CD4-positive, alpha-beta T cell treated with Interferon alpha-2 for 1 hour (primary cell): ENCODE measurements at regions not wholly inside any gene's neighbourhood (a gene's known extent, or its start where the extent isn't known, plus 50 kb on each side); places are given as distances from the start of the nearest gene placed in this dataset.
"Not testable (repeated sequence)": the region's sequence is repeated elsewhere in the genome, so short reads cannot be mapped to it uniquely, and the experiment has no call there.

Source experiments
- DNase-seq, 2 donors: peaks; one replicate each; pipeline ENCODE4 v3.0.0-alpha.2; 2020 to 2022

DNA sequence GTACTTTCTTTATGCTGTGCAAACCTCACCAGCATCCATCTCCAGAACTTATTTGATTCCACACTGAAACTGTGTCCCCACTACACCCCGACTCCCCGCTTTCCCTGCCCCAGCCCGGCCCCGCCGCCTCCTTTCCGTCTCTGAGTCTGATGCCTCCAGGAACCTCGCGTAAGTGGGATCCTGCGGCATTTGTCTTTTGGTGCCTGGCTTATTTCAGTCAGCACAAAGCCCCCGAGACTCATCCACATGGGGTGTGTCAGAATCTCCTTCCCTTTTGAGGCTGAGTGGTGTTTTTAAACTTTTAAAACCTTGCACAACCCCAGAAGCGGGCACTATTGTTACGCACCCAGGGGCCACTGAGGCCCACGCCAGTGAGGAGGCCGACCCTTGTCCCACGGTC lies 214.4 kb downstream of the BANP start:
- DNase-seq: not testable (repeated sequence)

- not testable (repeated sequence) for DNase-seq
Observed at GRCh38 chr16:88166209-88166773, 215.1 kb downstream of the BANP start.

DNA sequence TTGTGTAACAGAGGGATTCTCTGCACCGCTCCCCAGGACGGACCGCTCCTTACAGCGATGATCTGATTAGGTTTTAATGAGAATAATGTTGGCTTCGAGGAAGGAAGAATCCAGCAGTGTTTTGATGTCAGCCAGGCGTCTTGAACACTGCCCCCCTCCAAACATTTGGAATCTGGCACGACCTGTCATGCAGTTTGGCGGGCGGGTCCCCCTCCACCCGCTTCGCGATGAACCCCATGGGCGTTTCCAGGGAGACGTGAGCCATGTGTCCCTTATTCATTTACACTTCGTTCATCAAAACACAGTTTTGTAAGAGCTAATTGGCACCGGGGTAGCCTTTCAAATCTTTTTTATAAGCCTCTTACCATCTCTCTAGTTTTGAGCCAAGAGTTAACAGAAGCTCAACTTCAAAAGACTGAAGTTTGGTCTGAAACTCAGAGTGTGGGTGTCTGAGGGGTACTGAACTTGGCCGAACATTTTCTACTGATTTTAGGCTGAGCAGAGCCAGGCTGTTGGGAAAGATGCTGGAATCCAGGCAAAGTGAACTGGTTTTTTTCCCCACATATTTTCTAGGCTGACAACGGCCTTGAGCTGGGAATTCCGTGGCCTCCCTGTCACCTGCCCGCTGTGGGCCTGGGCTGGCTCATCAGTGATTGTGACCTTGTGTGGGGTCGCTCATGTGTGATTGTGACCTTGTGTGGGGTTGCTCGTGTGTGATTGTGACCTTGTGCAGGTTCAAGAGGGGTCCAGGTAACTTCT lies 214.8 kb upstream of the ZNF469 start:
- DNase-seq: not testable (repeated sequence)

DNA sequence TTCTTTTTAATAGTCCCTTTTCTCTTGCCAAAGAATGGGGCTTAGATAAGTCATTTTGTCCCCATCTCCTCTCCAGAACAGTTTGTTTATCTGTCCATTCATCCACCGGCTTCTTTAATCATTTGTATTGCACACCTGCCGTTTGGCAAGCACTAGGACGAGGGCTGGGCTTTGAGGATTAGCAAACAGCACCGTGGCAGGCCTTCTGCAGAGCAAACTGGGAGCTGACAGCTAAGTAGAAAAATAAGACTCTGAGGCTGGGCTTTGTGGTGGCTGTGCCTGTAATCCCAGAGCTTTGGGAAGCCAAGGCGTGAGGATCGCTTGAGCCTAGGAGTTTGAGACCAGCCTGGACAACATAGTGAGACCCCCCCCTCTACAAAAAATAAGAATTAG lies 214.2 kb upstream of the ZNF469 start:
- DNase-seq: not testable (repeated sequence)

DNA sequence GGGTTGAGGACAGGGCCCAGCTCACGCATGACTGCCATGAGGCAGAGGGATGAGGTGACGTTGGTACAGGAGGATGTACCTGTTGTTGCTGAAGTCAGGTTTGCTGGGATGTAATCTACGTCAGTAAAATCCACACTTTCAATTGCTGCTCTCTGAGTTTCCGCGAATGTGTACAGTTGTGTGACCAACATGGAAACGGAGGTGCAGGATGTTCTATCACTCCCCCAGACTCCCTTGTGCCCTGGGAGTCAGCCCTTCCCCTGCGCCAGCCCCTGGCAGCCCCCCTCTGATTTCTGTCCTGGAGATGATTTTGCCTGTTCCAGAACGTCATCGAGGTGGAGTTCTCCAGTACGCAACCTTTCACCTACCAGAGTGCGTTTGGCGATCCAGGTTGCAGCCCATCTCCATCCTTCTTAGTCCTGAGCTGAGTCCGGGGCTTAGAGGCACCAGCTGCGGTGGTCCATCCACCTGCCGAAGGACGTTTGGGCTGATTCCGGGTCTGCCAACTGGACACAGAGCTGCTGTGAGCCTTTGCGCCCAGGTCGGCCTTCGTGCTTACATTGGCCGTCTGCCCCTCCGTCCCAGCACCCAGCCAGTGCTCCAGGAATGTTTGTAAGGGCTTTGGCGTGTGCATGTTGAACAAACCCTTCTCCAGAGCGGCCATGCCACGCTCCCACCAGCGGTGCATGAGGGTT lies 213.5 kb upstream of the ZNF469 start:
- not testable (repeated sequence) for DNase-seq

DNA sequence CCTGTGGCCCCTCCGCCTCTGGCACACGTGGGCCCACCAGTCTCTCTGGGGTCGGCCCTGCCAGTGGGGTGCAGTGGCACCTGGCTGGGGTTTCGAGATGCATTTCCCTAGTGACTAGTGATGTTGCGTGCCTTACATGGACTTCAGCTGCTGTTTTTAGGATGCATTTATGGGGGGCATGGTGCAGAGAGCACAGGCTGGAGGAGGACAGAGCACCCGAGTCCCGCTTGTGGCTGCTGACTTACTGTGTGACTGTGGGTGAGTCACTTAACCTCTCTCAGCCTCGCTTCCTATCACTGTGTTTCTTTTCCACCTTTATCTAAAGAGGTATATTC lies 213.0 kb upstream of the ZNF469 start:
- not testable (repeated sequence) for DNase-seq

GRCh38 chr16:88170528-88170991 lies 212.2 kb upstream of the ZNF469 start:
- DNase-seq: peak in 1 of 2 donors; percentile 12

DNA sequence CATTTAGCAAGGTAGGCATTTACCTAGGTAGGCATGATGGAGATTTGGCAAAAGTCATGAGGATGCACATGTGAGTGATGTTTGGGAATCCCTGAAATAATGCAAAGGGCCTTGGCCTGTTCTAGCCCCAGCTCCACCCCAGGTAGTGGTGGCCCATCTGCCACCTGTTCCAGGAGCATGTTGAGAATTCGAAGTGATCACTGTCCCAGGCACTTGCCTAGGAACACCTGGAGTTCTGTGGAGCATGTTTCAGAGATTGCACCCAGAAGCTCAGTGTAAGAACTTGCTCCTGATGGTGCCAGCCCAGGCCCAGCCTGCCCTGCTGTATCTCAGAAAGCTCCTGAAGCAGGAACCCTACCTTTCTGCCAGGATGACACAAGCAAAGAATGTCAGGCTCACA lies 211.6 kb upstream of the ZNF469 start:
- not testable (repeated sequence) for DNase-seq

GRCh38 chr16:88176184-88176583 lies 206.6 kb upstream of the ZNF469 start:
- not testable (repeated sequence) for DNase-seq

GRCh38 chr16:88176591-88177180 lies 206.1 kb upstream of the ZNF469 start:
- not testable (repeated sequence) for DNase-seq

DNA sequence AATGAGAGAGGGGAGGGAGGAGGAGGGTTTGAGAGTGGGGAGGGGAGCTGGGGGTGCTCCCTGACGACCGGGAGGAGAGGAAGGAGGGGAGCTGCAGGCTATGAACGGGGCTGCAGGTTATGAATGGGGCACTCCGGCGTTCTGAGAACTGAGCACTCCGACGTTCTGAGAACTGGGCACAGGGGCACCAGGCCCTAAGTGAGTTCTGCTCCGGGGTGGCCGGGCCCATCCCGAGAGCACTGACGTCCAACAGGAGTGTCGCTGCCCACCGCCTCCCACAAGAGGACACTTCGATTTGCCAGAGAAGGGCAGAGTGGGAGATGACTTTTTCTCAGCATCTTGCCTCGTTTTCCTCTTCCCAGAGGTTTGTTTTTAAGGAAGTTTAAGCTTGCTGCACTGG lies 204.5 kb upstream of the ZNF469 start:
- DNase-seq: not testable (repeated sequence)

DNA sequence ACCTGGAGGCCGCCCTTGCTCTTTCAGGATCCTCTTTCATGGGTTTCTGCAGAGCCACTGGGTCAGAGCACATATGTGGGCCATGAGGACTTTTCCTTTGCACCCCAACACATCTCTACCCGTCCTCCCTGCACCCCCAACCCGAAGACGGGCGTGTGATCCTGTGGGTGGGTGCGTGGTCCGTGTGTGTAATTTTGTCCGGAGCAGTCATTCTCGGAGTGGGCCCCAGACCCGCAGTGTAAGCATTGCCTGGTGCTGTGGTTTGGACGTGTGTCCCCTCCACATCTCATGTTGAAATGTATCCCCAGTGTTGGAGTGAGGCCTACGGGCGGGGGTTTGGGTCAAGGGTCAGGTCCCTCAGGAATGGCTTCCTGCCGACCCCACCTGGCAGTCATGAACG lies 203.9 kb upstream of the ZNF469 start:
- DNase-seq: not testable (repeated sequence)

DNA sequence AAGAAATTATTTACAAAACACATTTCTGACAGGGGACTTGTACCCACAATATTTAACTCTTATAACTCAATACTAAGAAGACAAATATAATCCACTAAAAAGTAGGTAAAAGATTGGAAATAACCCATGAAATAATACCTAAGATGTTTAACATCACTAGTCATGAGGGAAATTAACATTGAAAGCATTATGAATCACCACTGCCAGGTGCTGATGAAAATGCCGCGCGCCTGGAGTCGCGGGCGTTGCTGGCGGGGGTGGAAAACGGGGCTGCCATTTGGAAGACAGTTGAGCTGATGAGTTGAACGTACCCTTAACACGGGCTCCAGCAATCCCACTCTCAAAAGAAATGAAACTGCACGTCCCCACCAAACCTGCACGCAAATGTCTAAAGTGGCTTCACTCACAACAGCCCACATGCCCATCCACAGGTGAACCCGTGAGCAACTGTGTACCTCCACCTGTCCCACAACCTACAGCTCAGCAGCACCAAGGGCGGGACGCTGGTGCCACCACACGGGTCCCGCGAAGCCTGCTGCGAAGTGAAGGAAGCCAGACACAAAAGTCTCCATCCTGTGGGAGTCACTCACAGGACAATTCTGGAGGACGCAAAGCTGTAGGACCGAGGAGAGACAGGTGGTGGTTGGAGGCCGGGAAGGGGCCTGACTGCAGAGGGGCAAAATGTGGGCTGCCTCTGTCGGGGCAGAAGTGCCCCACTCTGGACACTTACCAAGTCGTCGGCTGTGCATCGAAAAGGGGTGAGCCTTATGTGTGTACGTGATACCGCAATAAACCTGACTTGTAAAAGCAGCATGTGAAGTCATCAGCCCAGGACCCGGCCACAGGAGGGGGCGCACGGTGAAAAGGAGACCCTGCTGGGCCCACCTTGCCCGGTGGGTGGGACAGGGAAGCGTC lies 199.5 kb upstream of the ZNF469 start:
- DNase-seq: not testable (repeated sequence)

DNA sequence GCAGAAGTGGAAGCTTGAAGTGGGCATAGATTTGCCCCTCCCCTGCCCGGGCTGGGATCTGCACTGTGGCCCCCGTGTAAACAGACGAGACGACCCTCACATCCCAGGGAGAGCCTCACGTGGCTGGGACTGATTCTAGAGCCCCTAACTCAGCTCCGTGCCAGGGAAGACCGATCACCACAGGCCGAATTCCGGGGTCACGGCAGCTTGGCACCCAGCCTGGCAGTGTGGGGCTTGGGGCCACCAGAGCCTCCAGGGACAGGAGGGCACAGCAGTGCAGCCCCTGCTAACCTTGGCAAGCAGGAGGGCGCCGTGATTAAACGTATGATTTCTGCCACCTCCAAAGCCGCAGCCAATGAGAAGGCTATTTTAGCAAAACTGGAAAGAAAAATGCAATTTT lies 198.7 kb upstream of the ZNF469 start:
- not testable (repeated sequence) for DNase-seq

DNA sequence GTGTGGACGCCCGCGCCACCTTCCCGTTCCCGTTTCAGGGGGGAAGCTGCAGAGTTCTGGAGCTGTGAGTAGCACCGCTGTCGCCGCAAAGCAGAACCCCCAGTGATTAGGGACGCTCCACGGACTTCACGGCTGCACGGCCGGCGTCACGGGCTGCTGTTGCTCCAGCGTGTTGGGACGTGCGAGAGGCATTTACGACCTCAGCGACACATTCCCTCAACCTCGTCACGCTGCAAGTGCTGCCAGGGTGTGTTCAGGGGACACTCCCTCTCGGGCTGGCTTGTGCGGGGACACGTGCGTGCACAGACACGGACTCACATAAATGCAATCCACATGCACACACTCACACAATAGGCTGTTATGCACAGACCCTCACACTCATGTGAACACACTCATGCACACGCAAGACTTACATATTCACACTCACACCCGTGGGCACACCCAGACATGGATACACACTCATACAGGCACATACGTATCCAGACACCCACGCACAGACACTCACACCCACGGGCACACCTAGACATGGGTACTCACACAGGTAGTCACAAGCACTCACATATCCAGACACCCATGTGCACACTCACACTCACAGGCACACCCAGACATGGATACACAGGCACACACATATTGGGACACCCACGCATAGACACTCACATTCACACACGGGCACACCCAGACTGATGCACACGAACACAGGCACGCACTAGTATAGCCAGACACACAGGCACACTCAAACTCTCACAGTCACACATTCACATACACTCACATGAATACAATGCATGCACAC lies 198.0 kb upstream of the ZNF469 start:
- not testable (repeated sequence) for DNase-seq

- not testable (repeated sequence) for DNase-seq
Observed at GRCh38 chr16:88185406-88185805, 197.4 kb upstream of the ZNF469 start.

- not testable (repeated sequence) for DNase-seq
Observed at GRCh38 chr16:88185976-88186888, 196.5 kb upstream of the ZNF469 start.

- DNase-seq: not testable (repeated sequence)
Observed at GRCh38 chr16:88186889-88187870, 195.6 kb upstream of the ZNF469 start.
